ENCODE measurements at regions not wholly inside any gene's neighbourhood (a gene's known extent, or its start where the extent isn't known, plus 50 kb on each side); places are given as distances from the start of the nearest gene placed in this dataset.
A peak's percentile ranks its signal among the peaks of the same experiment; 100 is the strongest.

- intact Hi-C loops (cut with DNase I): no loop called here
- no peak for DNase-seq
- H3K27me3 ChIP-seq: no peaks in the 10 kb centered on the region
- no peaks in the 10 kb centered on the region for H3K36me3 ChIP-seq
- H3K4me3 ChIP-seq (replicated peaks in 1 of 3): no peak overlapping the region
- no peaks in the 10 kb centered on the region for H3K9me3 ChIP-seq
- no peak for TF ChIP-seq CTCF (IDR thresholded peaks at IDR 0.05)
- TF ChIP-seq POLR2A (IDR thresholded peaks at IDR 0.05): no peak
- 87 to 92% methylated on average over 2 of the region's 2 CpGs for WGBS, 2 donors
- no peak overlapping the region for H3K27ac ChIP-seq
- no peaks in the 10 kb centered on the region for H3K4me1 ChIP-seq
These were observed 90.3 kb downstream of the NKX2-1 start for GRCh38 chr14:36429692-36430091.

GRCh38 chr14:36428350-36428749, 91.7 kb downstream of the NKX2-1 start:
- Histone ChIP-seq H3K36me3 (no peaks in the 10 kb centered on the region), H3K27ac (no peak overlapping the region), H3K27me3 (no peaks in the 10 kb centered on the region), H3K4me3 (replicated peaks in 1 of 3) (no peak overlapping the region), H3K9me3 (no peaks in the 10 kb centered on the region), H3K4me1 (no peaks in the 10 kb centered on the region)
- intact Hi-C loops (cut with DNase I): no loop called here
- DNase-seq: no peak
- TF ChIP-seq CTCF (IDR thresholded peaks at IDR 0.05) (no peak), POLR2A (IDR thresholded peaks at IDR 0.05) (no peak)
- 85% methylated on average over 6 of the region's 6 CpGs for WGBS, 2 donors

GRCh38 chr14:36426836-36427235, 93.2 kb downstream of the NKX2-1 start:
- TF ChIP-seq CTCF (IDR thresholded peaks at IDR 0.05): no peak
- no peak for TF ChIP-seq POLR2A (IDR thresholded peaks at IDR 0.05)
- intact Hi-C loops (cut with DNase I): no loop called here
- no peak overlapping the region for H3K4me3 ChIP-seq (replicated peaks in 1 of 3)
- peak; percentile 49 to 54 for DNase-seq
- H3K27me3 ChIP-seq: no peaks in the 10 kb centered on the region
- H3K27ac ChIP-seq: no peak overlapping the region
- H3K36me3 ChIP-seq: no peaks in the 10 kb centered on the region
- WGBS, 2 donors: 61 to 68% methylated on average over 1 of the region's 1 CpG
- no peaks in the 10 kb centered on the region for H3K9me3 ChIP-seq
- H3K4me1 ChIP-seq: no peaks in the 10 kb centered on the region

GRCh38 chr14:36426113-36426512, 93.9 kb downstream of the NKX2-1 start:
- no peak for TF ChIP-seq POLR2A (IDR thresholded peaks at IDR 0.05)
- TF ChIP-seq CTCF (IDR thresholded peaks at IDR 0.05): no peak
- Histone ChIP-seq H3K36me3 (no peaks in the 10 kb centered on the region), H3K27ac (no peak overlapping the region), H3K9me3 (no peaks in the 10 kb centered on the region), H3K27me3 (no peaks in the 10 kb centered on the region), H3K4me1 (no peaks in the 10 kb centered on the region), H3K4me3 (replicated peaks in 1 of 3) (no peak overlapping the region)
- DNase-seq: no peak
- intact Hi-C loops (cut with DNase I): no loop called here

GRCh38 chr14:36424478-36425102, 95.4 kb downstream of the NKX2-1 start:
- intact Hi-C loops (cut with DNase I): no loop called here
- 85 to 87% methylated on average over 3 of the region's 3 CpGs for WGBS, 2 donors
- DNase-seq: no peak

More at GRCh38 chr14:36424478-36425102, 95.4 kb downstream of the NKX2-1 start:
- Histone ChIP-seq H3K36me3 (no peaks in the 10 kb centered on the region), H3K4me3 (replicated peaks in 1 of 3) (no peak overlapping the region), H3K27ac (no peak overlapping the region), H3K4me1 (no peaks in the 10 kb centered on the region), H3K27me3 (no peaks in the 10 kb centered on the region), H3K9me3 (no peaks in the 10 kb centered on the region)
- TF ChIP-seq CTCF (IDR thresholded peaks at IDR 0.05) (no peak), POLR2A (IDR thresholded peaks at IDR 0.05) (no peak)
